Muscle layer of colon (tissue), 2 donors: ENCODE measurements at regions not wholly inside any gene's neighbourhood (a gene's known extent, or its start where the extent isn't known, plus 50 kb on each side); places are given as distances from the start of the nearest gene placed in this dataset.

ENCODE experiments used
- H3K27ac ChIP-seq: one replicate; pipeline ENCODE4 v1.7.0; 2013; ENCODE audit warnings: low read depth, mild to moderate bottlenecking, low read length, moderate library complexity
- H3K27me3 ChIP-seq, 2 donors: one replicate each; pipeline ENCODE4 v1.7.0; 2013; ENCODE audit warnings: low read length in 2 of 2, mild to moderate bottlenecking in 2 of 2; ENCODE audit not compliant: insufficient read depth in 2 of 2, control insufficient read depth in 1 of 2
- H3K36me3 ChIP-seq: one replicate; pipeline ENCODE4 v1.7.0; 2013; ENCODE audit warnings: mild to moderate bottlenecking, low read length; ENCODE audit not compliant: insufficient read depth
- H3K4me1 ChIP-seq: one replicate; pipeline ENCODE4 v1.7.0; 2013; ENCODE audit warnings: mild to moderate bottlenecking, low read length; ENCODE audit not compliant: insufficient read depth
- H3K4me3 ChIP-seq, 2 donors: one replicate each; pipeline ENCODE4 v1.7.0; 2013; ENCODE audit warnings: low read length in 2 of 2, low read depth in 1 of 2, mild to moderate bottlenecking in 1 of 2, moderate library complexity in 1 of 2
- H3K9ac ChIP-seq: one replicate; pipeline ENCODE4 v1.7.0; 2013; ENCODE audit warnings: low read length
- H3K9me3 ChIP-seq: one replicate; pipeline ENCODE4 v1.7.0; 2013; ENCODE audit warnings: mild to moderate bottlenecking, low read length
- donor health status: abdominal sarcoma.
- donor health status: Adenocarcinoma of cecum.

GRCh38 chr20:56893226-56893917, 264.3 kb downstream of the TFAP2C start:
- Histone ChIP-seq H3K9ac (no peak overlapping the region), H3K4me3 (no peak overlapping the region), H3K4me1 (no peaks in the 10 kb centered on the region), H3K9me3 (no peaks in the 10 kb centered on the region), H3K27ac (no peak overlapping the region), H3K27me3 (no peaks in the 10 kb centered on the region), H3K36me3 (no peaks in the 10 kb centered on the region)

- H3K4me1 ChIP-seq: no peaks in the 10 kb centered on the region
- no peaks in the 10 kb centered on the region for H3K27me3 ChIP-seq
- no peaks in the 10 kb centered on the region for H3K9me3 ChIP-seq
- H3K27ac ChIP-seq: no peak overlapping the region
- H3K4me3 ChIP-seq: no peak overlapping the region
- no peak overlapping the region for H3K9ac ChIP-seq
- H3K36me3 ChIP-seq: no peaks in the 10 kb centered on the region
Observed at GRCh38 chr20:56896447-56896846, 267.3 kb downstream of the TFAP2C start.

GRCh38 chr20:56897318-56897957, 268.3 kb downstream of the TFAP2C start:
- Histone ChIP-seq H3K36me3 (no peaks in the 10 kb centered on the region), H3K27ac (no peak overlapping the region), H3K9me3 (no peaks in the 10 kb centered on the region), H3K4me1 (no peaks in the 10 kb centered on the region), H3K9ac (no peak overlapping the region), H3K27me3 (no peaks in the 10 kb centered on the region), H3K4me3 (no peak overlapping the region)

DNA sequence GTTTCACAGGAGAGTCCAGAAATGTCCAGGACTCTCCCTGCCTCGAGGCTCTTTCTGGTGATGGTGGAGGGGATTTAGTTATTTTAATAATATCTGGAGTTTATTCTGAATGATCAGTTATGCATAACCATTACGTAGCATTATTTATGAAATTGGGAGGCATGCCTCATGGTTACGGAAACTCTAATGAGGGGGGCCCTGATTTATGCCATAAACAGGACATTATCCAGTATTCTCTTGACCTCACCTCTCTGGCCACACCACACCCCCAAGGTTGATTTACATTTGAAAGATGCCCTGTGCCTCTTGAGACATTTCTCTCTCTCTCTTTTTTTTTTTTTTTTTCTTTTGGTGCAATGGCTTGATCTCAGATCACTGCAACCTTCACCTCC, 268.8 kb downstream of the TFAP2C start:
- Histone ChIP-seq H3K9me3 (no peaks in the 10 kb centered on the region), H3K4me3 (no peak overlapping the region), H3K27me3 (no peaks in the 10 kb centered on the region), H3K36me3 (no peaks in the 10 kb centered on the region), H3K9ac (no peak overlapping the region), H3K4me1 (no peaks in the 10 kb centered on the region), H3K27ac (no peak overlapping the region)

DNA sequence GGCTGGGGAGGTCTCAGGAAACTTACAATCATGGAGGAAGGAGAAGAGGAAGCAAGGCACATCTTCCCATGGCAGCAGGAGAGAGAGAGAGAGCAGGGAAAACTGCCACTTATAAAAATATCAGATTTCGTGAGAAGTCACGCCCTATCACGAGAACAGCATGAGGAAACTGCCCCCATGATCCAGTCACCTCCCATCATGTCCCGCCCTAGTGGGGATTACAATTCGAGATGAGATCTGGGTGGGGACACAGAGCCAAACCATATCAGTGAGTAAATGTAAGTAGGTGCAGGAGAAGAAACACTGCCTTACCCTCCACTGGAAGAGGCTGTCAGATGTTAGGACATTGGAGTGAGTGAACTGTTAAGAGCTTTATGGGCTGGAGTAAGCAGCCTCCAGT, 270.4 kb downstream of the TFAP2C start:
- no peaks in the 10 kb centered on the region for H3K36me3 ChIP-seq
- no peaks in the 10 kb centered on the region for H3K4me1 ChIP-seq
- H3K9ac ChIP-seq: no peak overlapping the region
- no peak overlapping the region for H3K4me3 ChIP-seq
- no peaks in the 10 kb centered on the region for H3K27me3 ChIP-seq
- no peak overlapping the region for H3K27ac ChIP-seq
- H3K9me3 ChIP-seq: no peaks in the 10 kb centered on the region

- Histone ChIP-seq H3K27ac (no peak overlapping the region), H3K9ac (no peak overlapping the region), H3K4me1 (no peaks in the 10 kb centered on the region), H3K4me3 (no peak overlapping the region), H3K9me3 (no peaks in the 10 kb centered on the region), H3K36me3 (no peaks in the 10 kb centered on the region), H3K27me3 (no peaks in the 10 kb centered on the region)
Observed at GRCh38 chr20:56900252-56900651, 271.1 kb downstream of the TFAP2C start.

DNA sequence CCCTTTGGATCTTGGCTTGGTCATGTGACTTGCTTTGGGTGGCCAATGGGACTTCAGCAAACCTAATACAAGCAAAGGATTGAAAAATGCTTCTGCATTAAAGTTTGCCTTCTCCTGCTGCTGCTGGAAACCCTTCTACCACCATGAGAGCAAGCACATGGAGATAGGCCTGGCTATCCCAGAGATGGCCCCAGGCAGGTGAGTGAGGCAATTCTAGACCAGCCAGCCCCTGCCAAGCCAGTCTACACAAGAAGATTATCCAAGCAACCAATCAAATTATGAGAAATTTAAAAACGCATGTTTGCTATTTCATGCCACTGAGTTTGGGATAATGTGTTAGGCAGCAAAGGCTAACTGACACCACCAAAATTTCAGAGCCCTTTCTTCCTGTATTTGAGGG, 274.3 kb downstream of the TFAP2C start:
- Histone ChIP-seq H3K9me3 (no peaks in the 10 kb centered on the region), H3K27me3 (no peaks in the 10 kb centered on the region), H3K36me3 (no peaks in the 10 kb centered on the region), H3K4me3 (no peak overlapping the region), H3K4me1 (no peaks in the 10 kb centered on the region), H3K9ac (no peak overlapping the region), H3K27ac (no peak overlapping the region)

- Histone ChIP-seq H3K4me1 (no peaks in the 10 kb centered on the region), H3K27ac (no peak overlapping the region), H3K4me3 (no peak overlapping the region), H3K9me3 (no peaks in the 10 kb centered on the region), H3K36me3 (no peaks in the 10 kb centered on the region), H3K9ac (no peak overlapping the region), H3K27me3 (no peaks in the 10 kb centered on the region)
Observed at GRCh38 chr20:56903858-56904257, 274.8 kb downstream of the TFAP2C start.

- H3K9ac ChIP-seq: no peak overlapping the region
- H3K27ac ChIP-seq: no peak overlapping the region
- H3K9me3 ChIP-seq: no peaks in the 10 kb centered on the region
- H3K27me3 ChIP-seq: no peaks in the 10 kb centered on the region
- H3K4me1 ChIP-seq: no peaks in the 10 kb centered on the region
- no peak overlapping the region for H3K4me3 ChIP-seq
- no peaks in the 10 kb centered on the region for H3K36me3 ChIP-seq
Observed at GRCh38 chr20:56909918-56910714, 281.0 kb downstream of the TFAP2C start.

- H3K4me1 ChIP-seq: no peaks in the 10 kb centered on the region
- no peak overlapping the region for H3K4me3 ChIP-seq
- no peaks in the 10 kb centered on the region for H3K27me3 ChIP-seq
- H3K9ac ChIP-seq: no peak overlapping the region
- H3K27ac ChIP-seq: no peak overlapping the region
- H3K9me3 ChIP-seq: no peaks in the 10 kb centered on the region
- no peaks in the 10 kb centered on the region for H3K36me3 ChIP-seq
Observed at GRCh38 chr20:56911946-56912345, 282.8 kb downstream of the TFAP2C start.

GRCh38 chr20:56914532-56914931, 285.4 kb downstream of the TFAP2C start:
- H3K4me1 ChIP-seq: no peaks in the 10 kb centered on the region
- H3K9me3 ChIP-seq: no peaks in the 10 kb centered on the region
- no peak overlapping the region for H3K4me3 ChIP-seq
- H3K27me3 ChIP-seq: no peaks in the 10 kb centered on the region
- no peak overlapping the region for H3K27ac ChIP-seq
- no peak overlapping the region for H3K9ac ChIP-seq
- no peaks in the 10 kb centered on the region for H3K36me3 ChIP-seq
